ENCODE measurements at regions not wholly inside any gene's neighbourhood (a gene's known extent, or its start where the extent isn't known, plus 50 kb on each side); places are given as distances from the start of the nearest gene placed in this dataset.

DNA sequence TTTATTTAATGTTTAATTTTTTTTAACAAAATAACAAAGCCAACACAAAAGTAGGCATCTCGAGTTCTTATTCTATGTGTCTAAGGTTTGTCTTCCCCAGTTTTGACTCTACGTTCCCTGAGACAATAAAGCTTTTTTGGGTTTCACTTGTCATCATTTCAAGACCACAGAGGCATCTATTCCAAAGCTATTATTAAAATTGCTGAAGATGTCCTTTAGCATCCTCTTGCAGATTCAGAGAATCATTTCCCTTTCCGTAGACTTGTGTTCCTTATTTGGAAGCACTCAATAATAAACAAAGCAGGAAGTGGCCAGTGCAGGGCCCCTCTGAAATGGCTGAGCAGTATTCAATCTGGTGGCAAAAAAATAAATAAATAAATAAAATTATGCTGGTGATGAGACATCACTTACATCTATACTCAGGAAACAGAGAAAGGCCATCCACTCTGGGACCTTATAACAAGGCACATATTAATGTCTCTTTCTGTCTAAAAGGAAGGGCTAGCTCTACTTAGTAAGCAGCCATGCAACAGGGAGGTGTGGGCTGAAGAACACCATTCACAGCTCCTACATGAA lies 362.3 kb downstream of the WDR72 start:
- TF ChIP-seq, protein P1, sequence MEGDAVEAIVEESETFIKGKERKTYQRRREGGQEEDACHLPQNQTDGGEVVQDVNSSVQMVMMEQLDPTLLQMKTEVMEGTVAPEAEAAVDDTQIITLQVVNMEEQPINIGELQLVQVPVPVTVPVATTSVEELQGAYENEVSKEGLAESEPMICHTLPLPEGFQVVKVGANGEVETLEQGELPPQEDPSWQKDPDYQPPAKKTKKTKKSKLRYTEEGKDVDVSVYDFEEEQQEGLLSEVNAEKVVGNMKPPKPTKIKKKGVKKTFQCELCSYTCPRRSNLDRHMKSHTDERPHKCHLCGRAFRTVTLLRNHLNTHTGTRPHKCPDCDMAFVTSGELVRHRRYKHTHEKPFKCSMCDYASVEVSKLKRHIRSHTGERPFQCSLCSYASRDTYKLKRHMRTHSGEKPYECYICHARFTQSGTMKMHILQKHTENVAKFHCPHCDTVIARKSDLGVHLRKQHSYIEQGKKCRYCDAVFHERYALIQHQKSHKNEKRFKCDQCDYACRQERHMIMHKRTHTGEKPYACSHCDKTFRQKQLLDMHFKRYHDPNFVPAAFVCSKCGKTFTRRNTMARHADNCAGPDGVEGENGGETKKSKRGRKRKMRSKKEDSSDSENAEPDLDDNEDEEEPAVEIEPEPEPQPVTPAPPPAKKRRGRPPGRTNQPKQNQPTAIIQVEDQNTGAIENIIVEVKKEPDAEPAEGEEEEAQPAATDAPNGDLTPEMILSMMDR (IDR thresholded peaks at IDR 0.05): no peak
- no peak for TF ChIP-seq EP300 (IDR thresholded peaks at IDR 0.05)
